HepG2 (cell line): ENCODE measurements at regions not wholly inside any gene's neighbourhood (a gene's known extent, or its start where the extent isn't known, plus 50 kb on each side); places are given as distances from the start of the nearest gene placed in this dataset.

ENCODE experiments used
- CTCF ChIP-seq: sonication (generic); formaldehyde crosslinking; IDR thresholded peaks from 2 replicates; pipeline ENCODE4 v1.5.0; 2020; ENCODE audit warnings: mild to moderate bottlenecking, missing genetic modification reagents, moderate library complexity
- MAZ ChIP-seq, 2 experiments: sonication (generic) in 1 of 2; formaldehyde crosslinking in 1 of 2; IDR thresholded peaks; 2 replicates each; pipeline versions ENCODE4 v1.5.0 to v1.6.1; 2012 to 2020; ENCODE audit warnings: low read depth in 2 of 2, mild to moderate bottlenecking in 2 of 2, borderline replicate concordance in 1 of 2, improper control_type of control experiment in 1 of 2, low read length in 1 of 2, missing genetic modification reagents in 1 of 2, moderate library complexity in 1 of 2
- MTA3 ChIP-seq: sonication (generic); formaldehyde crosslinking; IDR thresholded peaks from 2 replicates; pipeline ENCODE4 v1.4.0; 2020; ENCODE audit warnings: missing genetic modification reagents
- PHF8 ChIP-seq: sonication (generic); formaldehyde crosslinking; IDR thresholded peaks from 2 replicates; pipeline ENCODE4 v1.5.0; 2020; ENCODE audit warnings: missing genetic modification reagents
- RBM39 ChIP-seq: fragments of 200-400 bp; formaldehyde crosslinking; IDR thresholded peaks from one replicate; pipeline ENCODE4 v1.6.1; 2018; ENCODE audit warnings: antibody characterized with exemption, mild to moderate bottlenecking, low read depth, low read length; ENCODE audit not compliant: poor library complexity, severe bottlenecking
- TAF1 ChIP-seq: sonication (generic); formaldehyde crosslinking; IDR thresholded peaks from 2 replicates; pipeline ENCODE4 v1.4.0; 2020; ENCODE audit warnings: missing genetic modification reagents
- THAP8 ChIP-seq: sonication (generic); formaldehyde crosslinking; IDR thresholded peaks from 2 replicates; pipeline ENCODE4 v1.5.1; 2020; ENCODE audit warnings: missing genetic modification reagents, mild to moderate bottlenecking, borderline replicate concordance
- YY1 ChIP-seq: IDR thresholded peaks from 2 replicates; pipeline ENCODE4 v1.6.1; 2011; ENCODE audit warnings: low read length, low read depth, moderate library complexity, mild to moderate bottlenecking; ENCODE audit not compliant: insufficient read depth, insufficient replicate concordance
- ZBTB4 ChIP-seq: sonication (generic); formaldehyde crosslinking; IDR thresholded peaks from 2 replicates; pipeline ENCODE4 v1.4.0; 2020; ENCODE audit warnings: missing genetic modification reagents, mild to moderate bottlenecking, borderline replicate concordance
- ZEB1 ChIP-seq: IDR thresholded peaks from 2 replicates; pipeline ENCODE4 v1.6.1; 2012; ENCODE audit warnings: mild to moderate bottlenecking, low read depth, inconsistent platforms; ENCODE audit not compliant: insufficient replicate concordance
- ZHX1 ChIP-seq: sonication (generic); formaldehyde crosslinking; IDR thresholded peaks from 2 replicates; pipeline ENCODE4 v1.8.1; 2022; ENCODE audit warnings: low read depth, mild to moderate bottlenecking, missing genetic modification reagents
- ZNF331 ChIP-seq: sonication (generic); formaldehyde crosslinking; IDR thresholded peaks from 2 replicates; pipeline ENCODE4 v1.4.0; 2020; ENCODE audit warnings: missing genetic modification reagents

GRCh38 chr3:96331341-96331740 is 483.1 kb upstream of the EPHA6 start:
- no peak for TF ChIP-seq MAZ (IDR thresholded peaks at IDR 0.05; ENCODE audit: borderline replicate concordance, low read depth, low read length)
- no peak for TF ChIP-seq MAZ (CRISPR knock-in tag; IDR thresholded peaks at IDR 0.05; ENCODE audit: low read depth)
- no peak for TF ChIP-seq YY1
- TF ChIP-seq ZEB1 = no peak
- peak; percentile 16; the same call in 1 of the 2 replicates for TF ChIP-seq CTCF
- no peak for TF ChIP-seq THAP8 (CRISPR knock-in tag)
- TF ChIP-seq ZBTB4 = no peak
- no peak for TF ChIP-seq MTA3
- no peak for TF ChIP-seq PHF8 (CRISPR knock-in tag)
- no peak for TF ChIP-seq RBM39
- TF ChIP-seq TAF1 (CRISPR knock-in tag) = no peak
- no peak for TF ChIP-seq ZHX1
- TF ChIP-seq ZNF331 = no peak
